ENCODE measurements at regions not wholly inside any gene's neighbourhood (a gene's known extent, or its start where the extent isn't known, plus 50 kb on each side); places are given as distances from the start of the nearest gene placed in this dataset.

GRCh38 chr5:39801306-39801705 is 376.5 kb upstream of the DAB2 start:
- no peak for DNase-seq (ENCODE audit: low spot score in 2 of 2)
- H3K27me3 ChIP-seq (ENCODE audit: low read depth): no peaks in the 10 kb centered on the region
- H3K4me1 ChIP-seq: peaks cover 29% of the 10 kb centered on the region
- H3K36me3 ChIP-seq (replicated peaks): no peaks in the 10 kb centered on the region
- in situ Hi-C loops (cut with MboI; ENCODE audit: low sequenced_read_pairs): no loop called here
- H3K9me3 ChIP-seq: 0 out of 2 replicates have a peak, but pooled peaks cover 2% of the 10 kb centered on the region
- H3K4me3 ChIP-seq: no peak overlapping the region

GRCh38 chr5:39800042-39800601 is 375.3 kb upstream of the DAB2 start:
- H3K36me3 ChIP-seq (replicated peaks): no peaks in the 10 kb centered on the region
- peaks cover 29% of the 10 kb centered on the region for H3K4me1 ChIP-seq
- H3K27me3 ChIP-seq (ENCODE audit: low read depth): no peaks in the 10 kb centered on the region
- peak; percentile 28 to 86 for DNase-seq (ENCODE audit: low spot score in 2 of 2)
- in situ Hi-C loops (cut with MboI; ENCODE audit: low sequenced_read_pairs): no loop called here
- no peak overlapping the region for H3K4me3 ChIP-seq
- 0 out of 2 replicates have a peak, but pooled peaks cover 2% of the 10 kb centered on the region for H3K9me3 ChIP-seq

GRCh38 chr5:39799242-39799641 is 374.5 kb upstream of the DAB2 start:
- no peaks in the 10 kb centered on the region for H3K27me3 ChIP-seq (ENCODE audit: low read depth)
- DNase-seq (ENCODE audit: low spot score in 2 of 2): no peak
- in situ Hi-C loops (cut with MboI; ENCODE audit: low sequenced_read_pairs): no loop called here
- no peak overlapping the region for H3K4me3 ChIP-seq
- no peaks in the 10 kb centered on the region for H3K36me3 ChIP-seq (replicated peaks)
- 0 out of 2 replicates have a peak, but pooled peaks cover 2% of the 10 kb centered on the region for H3K9me3 ChIP-seq
- H3K4me1 ChIP-seq: peaks cover 27% of the 10 kb centered on the region

- Histone ChIP-seq H3K27me3 (ENCODE audit: low read depth) (no peaks in the 10 kb centered on the region), H3K9me3 (no peaks in the 10 kb centered on the region), H3K36me3 (replicated peaks) (no peaks in the 10 kb centered on the region), H3K4me3 (no peak overlapping the region), H3K4me1 (peaks cover 6% of the 10 kb centered on the region)
- in situ Hi-C loops (cut with MboI; ENCODE audit: low sequenced_read_pairs): no loop called here
- DNase-seq (ENCODE audit: low spot score in 2 of 2): no peak
Measured at GRCh38 chr5:39794513-39795210, 369.9 kb upstream of the DAB2 start.

GRCh38 chr5:39785410-39785809 is 360.6 kb upstream of the DAB2 start:
- Histone ChIP-seq H3K36me3 (replicated peaks) (no peaks in the 10 kb centered on the region), H3K9me3 (no peaks in the 10 kb centered on the region), H3K27me3 (ENCODE audit: low read depth) (no peaks in the 10 kb centered on the region), H3K4me3 (no peak overlapping the region), H3K4me1 (no peaks in the 10 kb centered on the region; the same call in 1 of the 2 replicates)
- no peak for DNase-seq (ENCODE audit: low spot score in 2 of 2)
- in situ Hi-C loops (cut with MboI; ENCODE audit: low sequenced_read_pairs): no loop called here

- no peak for DNase-seq (ENCODE audit: low spot score in 2 of 2)
- in situ Hi-C loops (cut with MboI; ENCODE audit: low sequenced_read_pairs): no loop called here
Measured at GRCh38 chr5:39783756-39784421, 359.1 kb upstream of the DAB2 start.

GRCh38 chr5:39780347-39780746 is 355.6 kb upstream of the DAB2 start:
- no peaks in the 10 kb centered on the region for H3K36me3 ChIP-seq (replicated peaks)
- in situ Hi-C loops (cut with MboI; ENCODE audit: low sequenced_read_pairs): no loop called here
- H3K4me1 ChIP-seq: no peaks in the 10 kb centered on the region; the same call in 1 of the 2 replicates
- DNase-seq (ENCODE audit: low spot score in 2 of 2): peak in 1 of 2 experiments; percentile 7
- H3K27me3 ChIP-seq (ENCODE audit: low read depth): no peaks in the 10 kb centered on the region
- H3K9me3 ChIP-seq: no peaks in the 10 kb centered on the region
- H3K4me3 ChIP-seq: no peak overlapping the region

More at GRCh38 chr5:39783756-39784421, 359.1 kb upstream of the DAB2 start:
- no peaks in the 10 kb centered on the region; the same call in 1 of the 2 replicates for H3K4me1 ChIP-seq
- no peaks in the 10 kb centered on the region for H3K27me3 ChIP-seq (ENCODE audit: low read depth)
- no peaks in the 10 kb centered on the region for H3K36me3 ChIP-seq (replicated peaks)
- H3K4me3 ChIP-seq: no peak overlapping the region
- H3K9me3 ChIP-seq: no peaks in the 10 kb centered on the region

- no peak overlapping the region for H3K4me3 ChIP-seq
- no peak for DNase-seq (ENCODE audit: low spot score in 2 of 2)
- H3K36me3 ChIP-seq (replicated peaks): no peaks in the 10 kb centered on the region
- no peaks in the 10 kb centered on the region for H3K9me3 ChIP-seq
- no peaks in the 10 kb centered on the region for H3K27me3 ChIP-seq (ENCODE audit: low read depth)
- in situ Hi-C loops (cut with MboI; ENCODE audit: low sequenced_read_pairs): no loop called here
- no peaks in the 10 kb centered on the region; the same call in 1 of the 2 replicates for H3K4me1 ChIP-seq
Measured at GRCh38 chr5:39779831-39780230, 355.1 kb upstream of the DAB2 start.

- H3K36me3 ChIP-seq (replicated peaks): no peaks in the 10 kb centered on the region
- in situ Hi-C loops (cut with MboI; ENCODE audit: low sequenced_read_pairs): no loop called here
- H3K9me3 ChIP-seq: no peaks in the 10 kb centered on the region
- H3K4me1 ChIP-seq: no peaks in the 10 kb centered on the region; the same call in 1 of the 2 replicates
- no peaks in the 10 kb centered on the region for H3K27me3 ChIP-seq (ENCODE audit: low read depth)
- no peak overlapping the region for H3K4me3 ChIP-seq
- DNase-seq (ENCODE audit: low spot score in 2 of 2): no peak
Measured at GRCh38 chr5:39775797-39776365, 351.1 kb upstream of the DAB2 start.

- peaks cover 2% of the 10 kb centered on the region for H3K4me1 ChIP-seq
- H3K9me3 ChIP-seq: no peaks in the 10 kb centered on the region
- no peaks in the 10 kb centered on the region for H3K27me3 ChIP-seq (ENCODE audit: low read depth)
- H3K4me3 ChIP-seq: no peak overlapping the region
- in situ Hi-C loops (cut with MboI; ENCODE audit: low sequenced_read_pairs): no loop called here
- H3K36me3 ChIP-seq (replicated peaks): no peaks in the 10 kb centered on the region
- DNase-seq (ENCODE audit: low spot score in 2 of 2): no peak
Measured at GRCh38 chr5:39775086-39775796, 350.5 kb upstream of the DAB2 start.

GRCh38 chr5:39774605-39775004 is 349.8 kb upstream of the DAB2 start:
- Histone ChIP-seq H3K4me1 (peaks cover 4% of the 10 kb centered on the region), H3K4me3 (no peak overlapping the region), H3K9me3 (no peaks in the 10 kb centered on the region), H3K36me3 (replicated peaks) (no peaks in the 10 kb centered on the region), H3K27me3 (ENCODE audit: low read depth) (no peaks in the 10 kb centered on the region)
- in situ Hi-C loops (cut with MboI; ENCODE audit: low sequenced_read_pairs): no loop called here
- no peak for DNase-seq (ENCODE audit: low spot score in 2 of 2)

GRCh38 chr5:39772307-39772706 is 347.5 kb upstream of the DAB2 start:
- no peak for DNase-seq (ENCODE audit: low spot score in 2 of 2)
- no peak overlapping the region for H3K4me3 ChIP-seq
- in situ Hi-C loops (cut with MboI; ENCODE audit: low sequenced_read_pairs): no loop called here
- no peaks in the 10 kb centered on the region for H3K36me3 ChIP-seq (replicated peaks)
- H3K9me3 ChIP-seq: no peaks in the 10 kb centered on the region
- no peaks in the 10 kb centered on the region for H3K27me3 ChIP-seq (ENCODE audit: low read depth)
- H3K4me1 ChIP-seq: peaks cover 4% of the 10 kb centered on the region

- in situ Hi-C loops (cut with MboI; ENCODE audit: low sequenced_read_pairs): no loop called here
- H3K36me3 ChIP-seq (replicated peaks): no peaks in the 10 kb centered on the region
- H3K9me3 ChIP-seq: no peaks in the 10 kb centered on the region
- no peak overlapping the region for H3K4me3 ChIP-seq
- DNase-seq (ENCODE audit: low spot score in 2 of 2): no peak
- no peaks in the 10 kb centered on the region for H3K27me3 ChIP-seq (ENCODE audit: low read depth)
- H3K4me1 ChIP-seq: peaks cover 4% of the 10 kb centered on the region
Measured at GRCh38 chr5:39767916-39768315, 343.1 kb upstream of the DAB2 start.

All from HAP-1 (cell line).